GM20000 (cell line): ENCODE measurements at regions not wholly inside any gene's neighbourhood (a gene's known extent, or its start where the extent isn't known, plus 50 kb on each side); places are given as distances from the start of the nearest gene placed in this dataset.

Source experiments
- DNase-seq: peaks from one replicate; pipeline ENCODE4 v3.0.0; 2012; ENCODE audit warnings: low spot score
- TF ChIP-seq, protein P1 (sequence below): IDR thresholded peaks from 2 replicates; pipeline ENCODE4 v1.5.1; 2012; ENCODE audit warnings: mild to moderate bottlenecking, control low read depth; ENCODE audit errors: extremely low read depth, missing control alignments

DNA sequence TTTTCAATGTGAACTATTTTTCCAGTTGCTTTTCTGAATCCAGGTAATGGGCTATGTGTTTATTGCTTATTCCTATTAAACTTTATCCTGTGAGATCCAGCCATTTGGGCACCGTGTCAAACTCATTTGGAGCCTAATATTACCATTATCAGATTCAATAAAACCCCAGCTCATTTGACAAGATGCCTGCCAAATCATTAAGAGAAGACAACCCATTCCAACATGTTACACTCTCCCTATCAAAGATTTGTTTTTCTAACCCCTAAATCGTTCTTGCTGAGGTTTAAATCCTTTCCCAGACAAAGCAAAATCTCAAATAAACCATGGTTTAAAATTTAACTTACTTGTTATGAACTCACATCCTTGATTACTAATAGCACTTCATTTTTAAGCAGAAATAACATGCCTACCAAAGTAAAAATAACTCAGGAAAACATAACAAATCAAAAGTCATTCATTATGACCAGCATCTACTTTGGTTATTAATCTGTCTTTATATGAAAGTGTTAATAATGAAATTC lies 130.0 kb upstream of the TCF21 start:
- DNase-seq = no peak
- TF ChIP-seq, protein P1, sequence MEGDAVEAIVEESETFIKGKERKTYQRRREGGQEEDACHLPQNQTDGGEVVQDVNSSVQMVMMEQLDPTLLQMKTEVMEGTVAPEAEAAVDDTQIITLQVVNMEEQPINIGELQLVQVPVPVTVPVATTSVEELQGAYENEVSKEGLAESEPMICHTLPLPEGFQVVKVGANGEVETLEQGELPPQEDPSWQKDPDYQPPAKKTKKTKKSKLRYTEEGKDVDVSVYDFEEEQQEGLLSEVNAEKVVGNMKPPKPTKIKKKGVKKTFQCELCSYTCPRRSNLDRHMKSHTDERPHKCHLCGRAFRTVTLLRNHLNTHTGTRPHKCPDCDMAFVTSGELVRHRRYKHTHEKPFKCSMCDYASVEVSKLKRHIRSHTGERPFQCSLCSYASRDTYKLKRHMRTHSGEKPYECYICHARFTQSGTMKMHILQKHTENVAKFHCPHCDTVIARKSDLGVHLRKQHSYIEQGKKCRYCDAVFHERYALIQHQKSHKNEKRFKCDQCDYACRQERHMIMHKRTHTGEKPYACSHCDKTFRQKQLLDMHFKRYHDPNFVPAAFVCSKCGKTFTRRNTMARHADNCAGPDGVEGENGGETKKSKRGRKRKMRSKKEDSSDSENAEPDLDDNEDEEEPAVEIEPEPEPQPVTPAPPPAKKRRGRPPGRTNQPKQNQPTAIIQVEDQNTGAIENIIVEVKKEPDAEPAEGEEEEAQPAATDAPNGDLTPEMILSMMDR = no peak

DNA sequence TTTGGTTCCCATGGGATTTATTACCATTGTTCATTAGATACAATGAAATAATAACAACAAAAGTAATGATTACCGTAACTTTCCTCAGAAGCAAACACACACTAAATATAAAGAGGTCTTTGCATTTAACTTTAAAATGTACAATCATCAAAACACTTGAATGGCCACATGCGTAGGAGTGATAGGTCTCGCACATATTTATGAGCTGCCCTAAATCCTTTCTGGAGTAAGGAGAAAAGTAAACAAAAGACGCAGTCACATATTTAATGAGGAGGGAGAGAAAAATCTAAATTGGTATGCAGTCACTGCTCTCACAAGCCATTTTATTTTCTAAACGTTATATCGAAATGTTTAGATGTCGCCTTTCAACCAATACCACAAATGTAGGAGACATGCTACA lies 129.4 kb upstream of the TCF21 start:
- TF ChIP-seq, protein P1 = no peak
- no peak for DNase-seq

DNA sequence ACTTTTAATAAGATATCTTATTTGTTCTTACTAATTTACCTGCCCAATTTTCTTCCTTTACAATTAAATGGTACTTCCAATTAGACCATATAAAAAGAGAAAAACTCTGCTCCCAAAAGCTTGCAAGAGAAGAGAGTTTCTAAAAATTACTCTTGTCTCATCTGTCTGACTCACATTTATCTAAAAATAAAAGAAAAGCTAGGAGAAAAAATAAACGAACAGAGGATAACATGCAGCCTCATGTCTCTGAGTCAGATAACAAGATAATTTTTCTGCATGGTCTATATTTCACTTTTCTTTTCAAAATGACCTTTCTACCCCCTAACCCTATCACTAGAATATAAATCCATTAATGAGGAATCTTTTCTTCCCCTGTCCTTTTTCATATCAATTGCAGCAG lies 127.2 kb upstream of the TCF21 start:
- TF ChIP-seq, protein P1 = no peak
- no peak for DNase-seq

DNA sequence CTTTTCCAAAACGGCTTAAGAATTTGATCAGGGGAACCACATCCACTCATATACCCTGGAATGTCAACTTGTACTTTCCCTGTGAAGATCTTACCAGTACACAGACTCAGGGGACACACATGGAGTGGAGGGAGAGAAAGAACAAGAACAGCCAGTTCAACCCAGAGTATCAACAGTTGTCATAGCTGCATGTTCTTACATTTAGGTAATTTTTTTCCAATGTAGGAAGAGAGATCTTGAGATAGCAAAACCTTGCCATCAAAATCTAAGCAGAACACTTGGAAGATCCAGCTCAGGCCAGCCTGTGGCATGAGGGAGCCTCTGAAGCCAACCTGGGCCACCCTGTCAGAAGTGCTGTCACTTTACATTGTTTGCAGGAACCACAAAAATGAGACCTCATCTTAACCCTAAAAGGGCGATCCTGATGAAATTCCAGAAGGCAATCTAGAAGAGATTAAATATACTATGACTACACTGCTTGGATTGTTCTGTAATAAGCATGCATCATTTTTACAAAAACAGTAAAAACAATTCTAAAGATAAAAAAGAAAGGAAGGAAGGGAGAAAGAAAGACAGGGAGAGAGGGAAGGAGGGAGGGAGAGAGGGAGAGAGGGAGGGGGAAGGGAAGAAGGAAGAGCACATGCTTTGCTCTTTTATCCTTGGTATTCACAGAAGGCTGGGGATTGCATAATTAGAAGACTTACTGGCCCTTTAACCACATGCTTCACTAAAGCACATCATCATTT lies 124.7 kb upstream of the TCF21 start:
- TF ChIP-seq, protein P1 = no peak
- no peak for DNase-seq

DNA sequence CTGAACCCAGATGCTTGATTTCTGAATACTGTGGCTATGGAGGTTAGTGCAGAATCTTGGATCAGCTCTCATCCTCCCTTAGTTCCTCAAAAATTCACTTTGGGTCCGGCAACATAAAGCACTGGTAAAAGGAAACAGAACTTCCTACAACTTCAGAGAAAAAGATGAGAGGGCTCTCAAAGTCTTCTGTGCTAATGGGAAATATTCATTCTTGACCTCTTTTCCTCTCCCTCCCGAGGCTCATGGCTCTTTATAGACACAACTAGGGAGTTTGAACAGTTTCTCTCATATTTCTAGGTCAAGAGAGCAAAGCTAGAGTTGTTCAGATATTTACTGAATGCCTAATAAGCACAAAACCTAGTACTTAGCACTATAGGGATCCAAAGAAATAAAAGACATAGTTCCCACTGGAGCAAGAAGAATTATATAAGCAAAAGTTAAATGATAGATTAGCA lies 124.1 kb upstream of the TCF21 start:
- TF ChIP-seq, protein P1 = no peak
- DNase-seq = no peak

- TF ChIP-seq, protein P1 = no peak
- no peak for DNase-seq
Observed at GRCh38 chr6:133767357-133767970, 121.4 kb upstream of the TCF21 start.

DNA sequence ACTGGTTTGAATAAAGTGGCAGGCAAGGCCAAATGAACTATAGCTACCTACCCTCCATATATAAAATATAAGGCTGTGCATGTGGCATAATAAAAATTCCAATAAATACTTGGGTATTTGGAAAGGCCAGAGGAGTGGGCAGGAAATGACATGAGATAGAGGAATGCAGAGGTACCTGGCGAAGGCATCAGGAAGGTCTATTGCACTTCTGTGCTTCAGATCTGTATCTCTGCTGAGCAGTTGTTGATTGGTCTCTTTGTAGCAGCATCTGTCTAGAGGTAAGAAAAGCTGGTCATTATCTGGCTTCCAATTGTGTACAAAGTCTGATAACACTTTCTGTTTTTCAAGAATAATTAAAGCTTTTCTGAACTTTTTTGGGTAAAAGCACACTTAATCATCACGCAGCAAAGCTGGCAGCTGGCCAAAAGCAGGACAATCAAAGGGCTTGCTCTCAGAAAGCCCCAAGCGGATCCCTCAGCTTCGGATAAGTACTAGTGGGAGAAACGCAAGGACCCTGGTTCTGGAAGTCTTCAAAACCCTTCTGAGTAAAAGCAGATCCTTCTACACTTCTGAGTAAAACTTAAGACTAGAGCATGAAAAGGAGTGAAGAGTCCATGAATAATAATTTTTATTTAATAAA lies 120.1 kb upstream of the TCF21 start:
- DNase-seq = no peak
- TF ChIP-seq, protein P1 = no peak
